ENCODE measurements at regions not wholly inside any gene's neighbourhood (a gene's known extent, or its start where the extent isn't known, plus 50 kb on each side); places are given as distances from the start of the nearest gene placed in this dataset.
A peak's percentile ranks its signal among the peaks of the same experiment; 100 is the strongest.

GRCh38 chr2:217402761-217403383 is 543.0 kb upstream of the TNP1 start:
- no peak for DNase-seq

GRCh38 chr2:217402144-217402543 is 542.3 kb upstream of the TNP1 start:
- DNase-seq, result no peak

GRCh38 chr2:217399291-217399690 is 539.4 kb upstream of the TNP1 start:
- no peak for DNase-seq

- peak; percentile 37 to 75 (median 71) for DNase-seq
These were observed 539.0 kb upstream of the TNP1 start for GRCh38 chr2:217398860-217399259.

GRCh38 chr2:217398101-217398500 is 538.2 kb upstream of the TNP1 start:
- DNase-seq, result no peak

GRCh38 chr2:217396586-217396985 is 536.7 kb upstream of the TNP1 start:
- no peak for DNase-seq

GRCh38 chr2:217396165-217396564 is 536.3 kb upstream of the TNP1 start:
- DNase-seq, result peak in 3 of 4 experiments; percentile 30 to 46 (median 38)

- peak in 2 of 4 experiments; percentile 22 to 28 for DNase-seq
These were observed 534.9 kb upstream of the TNP1 start for GRCh38 chr2:217394510-217395351.

GRCh38 chr2:217393585-217394032 is 533.7 kb upstream of the TNP1 start:
- peak in 3 of 4 experiments; percentile 14 to 39 (median 35) for DNase-seq

GRCh38 chr2:217392930-217393584 is 533.2 kb upstream of the TNP1 start:
- no peak for DNase-seq

- DNase-seq, result no peak
These were observed 528.0 kb upstream of the TNP1 start for GRCh38 chr2:217387776-217388387.

GRCh38 chr2:217386041-217386440 is 526.2 kb upstream of the TNP1 start:
- DNase-seq, result no peak

- no peak for DNase-seq
These were observed 523.8 kb upstream of the TNP1 start for GRCh38 chr2:217383620-217384019.

- DNase-seq, result no peak
These were observed 522.9 kb upstream of the TNP1 start for GRCh38 chr2:217382794-217383193.

GRCh38 chr2:217379807-217380206 is 519.9 kb upstream of the TNP1 start:
- no peak for DNase-seq

GRCh38 chr2:217372794-217373193 is 512.9 kb upstream of the TNP1 start:
- no peak for DNase-seq

- no peak for DNase-seq
These were observed 511.9 kb upstream of the TNP1 start for GRCh38 chr2:217371781-217372213.

- DNase-seq, result peak; percentile 68 to 89 (median 78)
These were observed 510.5 kb upstream of the TNP1 start for GRCh38 chr2:217370391-217370790.

GRCh38 chr2:217367464-217367863 is 507.6 kb upstream of the TNP1 start:
- DNase-seq, result no peak

- DNase-seq, result no peak
These were observed 507.1 kb upstream of the TNP1 start for GRCh38 chr2:217366966-217367365.

- DNase-seq, result peak in 1 of 4 experiments; percentile 21
These were observed 506.5 kb upstream of the TNP1 start for GRCh38 chr2:217366266-217366895.

- DNase-seq, result no peak
These were observed 505.8 kb upstream of the TNP1 start for GRCh38 chr2:217365656-217366055.
